Body of pancreas (tissue), 4 donors: ENCODE measurements at regions not wholly inside any gene's neighbourhood (a gene's known extent, or its start where the extent isn't known, plus 50 kb on each side); places are given as distances from the start of the nearest gene placed in this dataset.
A peak's percentile ranks its signal among the peaks of the same experiment; 100 is the strongest.
"Not testable (repeated sequence)": the region's sequence is repeated elsewhere in the genome, so short reads cannot be mapped to it uniquely, and the experiment has no call there.

Source experiments
- ATAC-seq: fragments of 150-250 bp; one replicate; pipeline ENCODE4 v1.9.1; 2016
- DNase-seq, 4 donors: peaks; one replicate each; pipeline ENCODE4 v3.0.0-alpha.2; 2019
- H3K27ac ChIP-seq, 4 donors: fragments of 200-600 bp; sonication (generic); 1 replicate in 3 of 4; 2 replicates in 1 of 4; pipeline versions ENCODE4 v1.5.1 to v1.6.1; 2016 to 2019; ENCODE audit warnings: mild to moderate bottlenecking in 1 of 4, mixed read lengths in 1 of 4, moderate library complexity in 1 of 4
- H3K27me3 ChIP-seq, 2 donors: fragments of 200-600 bp; sonication (generic); one replicate each; pipeline ENCODE4 v1.6.0; 2016; ENCODE audit warnings: mild to moderate bottlenecking in 1 of 2
- H3K36me3 ChIP-seq, 2 donors: fragments of 200-600 bp; sonication (generic); replicated peaks in 1 of 2; 2 replicates each; pipeline ENCODE4 v1.5.1; 2016; ENCODE audit warnings: low read depth in 2 of 2; ENCODE audit not compliant: insufficient read depth in 1 of 2
- H3K4me1 ChIP-seq: fragments of 200-600 bp; sonication (generic); one replicate; pipeline ENCODE4 v1.6.0; 2016
- H3K4me3 ChIP-seq, 2 donors: fragments of 200-600 bp; sonication (generic); 1 replicate in 1 of 2; 2 replicates in 1 of 2; pipeline ENCODE4 v1.5.1; 2016 to 2019
- H3K9me3 ChIP-seq, 3 donors: fragments of 200-600 bp; sonication (generic); 1 replicate in 2 of 3; 2 replicates in 1 of 3; pipeline ENCODE4 v1.5.1; 2016
- CTCF ChIP-seq, 7 experiments: fragments of 450-650 bp in 4 of 7; fragments of 200-600 bp in 3 of 7; sonication (generic) in 3 of 7; IDR thresholded peaks; one replicate each; pipeline ENCODE4 v1.5.1; 2016 to 2019; ENCODE audit warnings: antibody characterized with exemption in 7 of 7
- POLR2A ChIP-seq, 3 donors: fragments of 450-650 bp; IDR thresholded peaks; one replicate each; pipeline ENCODE4 v1.6.1; 2016; ENCODE audit warnings: antibody characterized with exemption in 3 of 3, mild to moderate bottlenecking in 2 of 3
- WGBS, 2 donors: methylation state at CpG; one replicate each; pipeline ENCODE4 v1.1.5; 2017; 5-methylcytosine and 5-hydroxymethylcytosine counted together
- intact Hi-C: fragments of 100-400 bp; cut with DNase I; formaldehyde crosslinking; loops from one replicate; pipeline ENCODE4 v1.15.1; 2023

- Histone ChIP-seq H3K4me1 (no peaks in the 10 kb centered on the region), H3K4me3 (no peak overlapping the region), H3K9me3 (no peaks in the 10 kb centered on the region), H3K36me3 (no peaks in the 10 kb centered on the region), H3K27ac (no peak overlapping the region), H3K27me3 (no peaks in the 10 kb centered on the region)
- ATAC-seq (no peak), DNase-seq (no peak)
- intact Hi-C loops = no loop called here
- TF ChIP-seq POLR2A (IDR thresholded peaks at IDR 0.05) (no peak), CTCF (IDR thresholded peaks at IDR 0.05) (no peak)
- WGBS, 2 donors = 28 to 31% methylated on average over 4 of the region's 4 CpGs
These were observed 479.1 kb downstream of the ATP23 start for GRCh38 chr12:58420503-58420902.

DNA sequence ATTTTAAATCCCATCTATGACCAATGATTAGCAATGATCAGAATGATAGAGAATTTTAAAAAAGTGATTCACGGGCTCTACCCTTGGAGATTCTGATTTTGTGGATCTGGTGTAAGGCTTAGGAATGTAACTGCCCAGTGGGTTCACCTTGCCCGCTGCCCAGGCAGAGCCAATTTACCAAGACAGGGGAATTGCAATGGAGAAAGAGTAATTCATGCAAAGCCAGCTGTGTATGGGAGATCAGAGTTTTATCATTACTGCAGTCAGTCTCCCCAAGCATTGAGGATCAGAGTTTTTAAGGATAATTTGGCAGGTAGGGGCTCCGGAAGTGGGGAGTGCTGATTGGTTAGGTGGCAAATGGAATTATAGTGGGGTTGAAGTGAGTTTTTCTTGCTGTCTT, 480.6 kb downstream of the ATP23 start:
- DNase-seq = no peak
- Histone ChIP-seq H3K27ac (no peak overlapping the region), H3K4me3 (no peak overlapping the region), H3K27me3 (no peaks in the 10 kb centered on the region), H3K36me3 (no peaks in the 10 kb centered on the region), H3K9me3 (no peaks in the 10 kb centered on the region), H3K4me1 (peaks cover 7% of the 10 kb centered on the region)
- WGBS, 2 donors = 72 to 77% methylated on average over 3 of the region's 3 CpGs
- TF ChIP-seq POLR2A (IDR thresholded peaks at IDR 0.05) (no peak), CTCF (IDR thresholded peaks at IDR 0.05) (no peak)
- no peak for ATAC-seq
- intact Hi-C loops = no loop called here

DNA sequence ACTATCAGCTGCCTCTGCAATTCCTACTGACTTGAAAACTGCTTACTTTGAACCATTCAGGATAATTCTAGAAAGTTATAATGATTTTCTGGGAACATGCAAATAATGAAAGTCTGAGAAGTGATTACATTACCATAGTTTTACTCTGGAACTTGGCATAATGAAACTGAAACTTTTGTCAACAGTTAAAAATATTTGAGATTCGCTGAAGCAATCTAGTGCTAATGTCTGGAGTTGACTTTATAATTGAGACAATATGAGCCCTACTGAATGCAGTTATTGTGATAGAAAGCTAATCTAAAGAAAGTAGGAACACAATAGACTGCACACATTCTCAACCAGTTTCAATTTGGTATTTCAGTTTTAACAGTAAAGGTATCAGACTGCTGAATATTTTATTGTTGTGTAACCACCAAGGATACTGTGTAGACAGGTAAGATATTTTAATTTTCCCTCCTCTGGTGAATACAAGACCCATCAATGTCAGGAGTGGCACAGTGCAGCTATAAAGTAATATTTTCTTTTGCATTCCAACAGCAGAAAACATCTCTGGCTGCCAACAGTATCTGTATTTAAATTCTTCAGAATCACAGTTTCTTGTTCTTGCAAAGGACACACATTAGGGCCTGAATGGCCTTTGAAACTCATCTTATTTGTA, 483.5 kb downstream of the ATP23 start:
- Histone ChIP-seq H3K9me3 (no peaks in the 10 kb centered on the region), H3K4me3 (no peak overlapping the region), H3K27ac (peak overlapping the region in 2 of 4 donors; percentile 24 to 36), H3K27me3 (no peaks in the 10 kb centered on the region), H3K4me1 (peaks cover 7% of the 10 kb centered on the region), H3K36me3 (no peaks in the 10 kb centered on the region)
- TF ChIP-seq POLR2A (IDR thresholded peaks at IDR 0.05) (no peak), CTCF (IDR thresholded peaks at IDR 0.05) (no peak)
- DNase-seq (no peak), ATAC-seq (no peak)
- intact Hi-C loops = no loop called here
- 39 to 42% methylated on average over 1 of the region's 1 CpG for WGBS, 2 donors

DNA sequence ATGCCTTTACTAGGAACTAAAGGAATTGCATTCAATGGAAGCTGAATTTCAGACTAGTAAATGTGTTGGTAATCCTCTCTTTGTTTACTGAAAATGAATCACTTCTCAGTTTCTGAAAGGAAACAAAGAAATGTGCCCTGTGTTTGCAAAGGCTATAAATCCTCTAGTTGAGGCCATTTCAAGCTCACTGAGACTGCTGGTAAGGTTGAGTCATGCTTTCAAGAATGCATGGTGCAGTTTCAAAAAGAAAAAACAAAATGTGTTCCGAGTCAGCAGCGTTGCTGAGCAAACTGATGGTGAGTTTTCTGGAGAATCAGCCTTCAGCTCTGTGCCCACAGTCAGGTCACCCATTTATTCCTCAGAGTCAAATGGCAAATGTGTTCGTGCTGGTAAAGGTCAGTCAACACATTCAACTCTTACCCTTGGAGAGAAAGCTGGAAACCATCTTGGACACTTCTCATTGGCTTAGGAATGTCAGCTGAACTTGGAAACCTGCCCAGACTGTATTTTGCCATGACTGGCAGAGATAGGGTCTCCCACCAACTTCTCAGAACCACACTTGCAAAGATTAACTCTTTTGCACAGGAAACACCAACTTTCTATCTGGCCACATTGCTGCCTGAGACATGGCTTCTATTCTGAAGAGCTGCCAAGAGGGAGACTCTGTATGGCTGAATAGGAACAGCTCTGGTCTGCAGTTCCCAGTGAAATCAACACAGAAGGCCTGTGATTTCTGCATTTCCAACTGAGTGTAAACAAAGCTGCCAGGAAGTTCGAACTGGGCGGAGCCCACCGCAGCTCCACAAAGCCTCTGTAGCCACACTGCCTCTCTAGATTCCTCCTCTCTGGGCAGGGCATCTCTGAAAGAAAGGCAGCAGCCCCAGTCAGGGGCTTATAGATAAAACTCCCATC, 484.4 kb downstream of the ATP23 start:
- ATAC-seq (no peak), DNase-seq (no peak)
- no peak for TF ChIP-seq POLR2A (IDR thresholded peaks at IDR 0.05)
- intact Hi-C loops = no loop called here
- no peaks in the 10 kb centered on the region for H3K9me3 ChIP-seq
- 35 to 40% methylated on average over 6 of the region's 6 CpGs for WGBS, 2 donors
- H3K27me3 ChIP-seq = no peaks in the 10 kb centered on the region
- H3K27ac ChIP-seq = peak overlapping the region in 2 of 4 donors; percentile 24 to 36
- H3K4me1 ChIP-seq = peaks cover 7% of the 10 kb centered on the region
- no peaks in the 10 kb centered on the region for H3K36me3 ChIP-seq
- H3K4me3 ChIP-seq = no peak overlapping the region

GRCh38 chr12:58426437-58426836, 485.1 kb downstream of the ATP23 start:
- H3K27ac ChIP-seq, H3K9me3 ChIP-seq, H3K36me3 ChIP-seq, H3K4me1 ChIP-seq, intact Hi-C loops, H3K27me3 ChIP-seq, ATAC-seq, DNase-seq, H3K4me3 ChIP-seq: not testable (repeated sequence)
- 57 to 84% methylated on average over 2 to 3 of the region's 3 CpGs for WGBS, 2 donors
